ENCODE measurements at regions not wholly inside any gene's neighbourhood (a gene's known extent, or its start where the extent isn't known, plus 50 kb on each side); places are given as distances from the start of the nearest gene placed in this dataset.

DNA sequence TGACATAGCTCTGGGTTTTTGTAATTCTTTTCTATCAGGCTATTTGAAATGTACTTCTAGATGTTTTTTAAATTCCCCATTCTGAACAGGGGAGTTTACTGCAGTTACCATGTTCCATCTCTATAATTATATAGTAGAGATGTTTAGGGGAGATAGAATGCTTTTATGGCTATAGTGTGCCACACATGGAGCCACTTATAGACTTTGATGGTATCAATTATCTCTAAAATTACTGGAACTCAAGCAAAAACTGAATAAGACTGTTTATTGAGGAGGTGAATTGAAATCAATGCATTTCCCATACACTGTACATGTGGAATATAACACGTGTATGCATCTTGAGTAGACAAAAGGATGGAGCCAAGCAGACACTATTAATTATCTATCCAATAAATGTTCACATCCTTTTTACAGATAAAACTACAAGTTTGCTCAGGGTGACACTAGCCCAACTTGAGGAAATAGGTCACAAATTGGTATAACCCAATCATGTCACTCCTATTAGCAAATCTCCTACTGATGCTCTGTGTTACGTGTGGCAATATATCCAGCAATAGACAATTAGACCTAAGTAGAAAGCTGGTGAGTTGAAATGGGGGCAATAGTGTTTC is 1882.6 kb downstream of the PCDH9 start:
- ChIA-PET CTCF (no interaction called here), POLR2A (no interaction called here)
- Histone ChIP-seq H3K9me1 (replicated peaks; ENCODE audit: control insufficient read depth, extremely low read depth, insufficient read depth, low read length) (no peaks in the 10 kb centered on the region), H4K20me1 (replicated peaks; ENCODE audit: control insufficient read depth, extremely low read depth, insufficient read depth, low read length) (no peaks in the 10 kb centered on the region), H2AFZ (ENCODE audit: low read depth, low read length) (no peak overlapping the region), H3K4me1 (ENCODE audit: control insufficient read depth, extremely low read depth, insufficient read depth, low read length) (no peaks in the 10 kb centered on the region), H3K9me3 (replicated peaks; ENCODE audit: control insufficient read depth, insufficient read depth, low read length) (no peaks in the 10 kb centered on the region), H3K9ac (replicated peaks; ENCODE audit: extremely low read depth, insufficient read depth, low read length) (no peak overlapping the region), H3K79me2 (ENCODE audit: control insufficient read depth, insufficient read depth, low read length) (no peaks in the 10 kb centered on the region), H3K27me3 (ENCODE audit: control insufficient read depth in 2 of 2, insufficient read depth in 2 of 2, low read length in 2 of 2) (no peaks in the 10 kb centered on the region), H3K4me2 (ENCODE audit: insufficient read depth, low read length) (no peak overlapping the region), H3K27ac (ENCODE audit: insufficient read depth, low read depth, low read length) (no peak overlapping the region), H3K36me3 (ENCODE audit: control insufficient read depth in 2 of 2, extremely low read depth in 1 of 2, insufficient read depth in 2 of 2, low read length in 2 of 2) (no peaks in the 10 kb centered on the region), H3K4me3 (replicated peaks in 1 of 3; ENCODE audit: insufficient read depth in 1 of 3, low read depth in 1 of 3, low read length in 3 of 3) (no peak overlapping the region)
- DNase-seq (ENCODE audit: low read depth, low spot score) (no peak), FAIRE-seq (no peak)
- no TSS peak for BruUV-seq (replicated peaks)
- TF ChIP-seq GATA2 (IDR thresholded peaks at IDR 0.05; ENCODE audit: insufficient read depth, insufficient read length, low read depth, low read length), result no peak
- no peak for TF ChIP-seq POLR2AphosphoS5 (IDR thresholded peaks at IDR 0.05; ENCODE audit: insufficient read depth, low read depth, low read length)
- no peak for TF ChIP-seq FOS (IDR thresholded peaks at IDR 0.05; ENCODE audit: borderline replicate concordance, insufficient read depth, low read length)
- no peak for TF ChIP-seq EZH2 (IDR thresholded peaks at IDR 0.05; ENCODE audit: borderline replicate concordance, low read depth, low read length, severe bottlenecking)
- no peak for TF ChIP-seq MYC (IDR thresholded peaks at IDR 0.05; ENCODE audit: low read depth, low read length)
- TF ChIP-seq JUN (IDR thresholded peaks at IDR 0.05; ENCODE audit: borderline replicate concordance, insufficient read depth, insufficient read length, low read depth), result no peak
- TF ChIP-seq, protein P1, sequence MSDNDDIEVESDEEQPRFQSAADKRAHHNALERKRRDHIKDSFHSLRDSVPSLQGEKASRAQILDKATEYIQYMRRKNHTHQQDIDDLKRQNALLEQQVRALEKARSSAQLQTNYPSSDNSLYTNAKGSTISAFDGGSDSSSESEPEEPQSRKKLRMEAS (IDR thresholded peaks at IDR 0.05; ENCODE audit: insufficient read depth, insufficient read length), result no peak
- TF ChIP-seq, protein P2, sequence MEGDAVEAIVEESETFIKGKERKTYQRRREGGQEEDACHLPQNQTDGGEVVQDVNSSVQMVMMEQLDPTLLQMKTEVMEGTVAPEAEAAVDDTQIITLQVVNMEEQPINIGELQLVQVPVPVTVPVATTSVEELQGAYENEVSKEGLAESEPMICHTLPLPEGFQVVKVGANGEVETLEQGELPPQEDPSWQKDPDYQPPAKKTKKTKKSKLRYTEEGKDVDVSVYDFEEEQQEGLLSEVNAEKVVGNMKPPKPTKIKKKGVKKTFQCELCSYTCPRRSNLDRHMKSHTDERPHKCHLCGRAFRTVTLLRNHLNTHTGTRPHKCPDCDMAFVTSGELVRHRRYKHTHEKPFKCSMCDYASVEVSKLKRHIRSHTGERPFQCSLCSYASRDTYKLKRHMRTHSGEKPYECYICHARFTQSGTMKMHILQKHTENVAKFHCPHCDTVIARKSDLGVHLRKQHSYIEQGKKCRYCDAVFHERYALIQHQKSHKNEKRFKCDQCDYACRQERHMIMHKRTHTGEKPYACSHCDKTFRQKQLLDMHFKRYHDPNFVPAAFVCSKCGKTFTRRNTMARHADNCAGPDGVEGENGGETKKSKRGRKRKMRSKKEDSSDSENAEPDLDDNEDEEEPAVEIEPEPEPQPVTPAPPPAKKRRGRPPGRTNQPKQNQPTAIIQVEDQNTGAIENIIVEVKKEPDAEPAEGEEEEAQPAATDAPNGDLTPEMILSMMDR (IDR thresholded peaks at IDR 0.05; ENCODE audit: extremely low read depth in 1 of 2, insufficient read depth in 1 of 2, low read depth in 1 of 2, low read length in 2 of 2), result no peak
- no peak for TF ChIP-seq POLR2A (IDR thresholded peaks at IDR 0.05; ENCODE audit: low read depth, low read length)
- dilution Hi-C loops (cut with MboI; ENCODE audit: extremely low pct_ligation_motif_present, low sequenced_read_pairs) (no loop called here), intact Hi-C loops (cut with micrococcal nuclease) (no loop called here)

All from endothelial cell of umbilical vein (primary cell).